ENCODE measurements at regions not wholly inside any gene's neighbourhood (a gene's known extent, or its start where the extent isn't known, plus 50 kb on each side); places are given as distances from the start of the nearest gene placed in this dataset.
"Not testable (repeated sequence)": the region's sequence is repeated elsewhere in the genome, so short reads cannot be mapped to it uniquely, and the experiment has no call there.

DNA sequence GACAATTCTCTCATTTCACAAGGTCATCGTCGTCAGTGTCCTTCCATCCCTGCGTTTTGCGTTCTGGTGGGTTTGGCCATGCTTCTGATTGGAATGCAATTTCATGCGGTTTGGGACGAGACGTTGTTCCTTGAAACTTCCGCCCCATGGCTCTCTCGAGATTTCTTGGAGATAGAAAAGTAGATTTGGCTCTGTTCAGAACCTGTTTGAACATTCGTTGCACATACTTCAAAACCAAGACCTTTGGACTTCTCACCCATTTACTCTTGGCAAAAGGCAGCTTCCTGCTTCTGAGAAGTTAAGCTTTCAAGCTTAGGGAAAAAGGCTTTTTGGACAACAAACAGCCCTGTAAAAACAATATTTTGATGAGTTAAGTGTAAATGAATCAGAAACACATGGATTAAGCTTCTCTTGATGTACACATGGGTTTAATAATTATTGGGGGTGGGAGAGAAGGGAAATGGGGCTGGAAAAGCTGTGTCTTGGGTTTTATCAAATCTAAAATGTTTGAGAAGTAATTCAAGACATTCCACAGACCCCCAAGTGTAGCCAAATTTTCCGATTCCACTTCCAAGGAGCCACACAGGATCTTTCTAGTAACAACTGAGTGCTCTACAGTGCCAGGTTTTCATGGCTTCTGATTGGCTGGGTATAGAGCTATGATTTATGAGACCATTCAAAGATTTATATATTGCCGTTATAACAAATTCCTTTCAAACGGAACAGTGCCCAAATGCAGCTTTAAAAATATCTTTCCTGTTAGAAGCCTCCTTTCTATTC lies 467.2 kb downstream of the MED13L start:
- DNase-seq: no peak

DNA sequence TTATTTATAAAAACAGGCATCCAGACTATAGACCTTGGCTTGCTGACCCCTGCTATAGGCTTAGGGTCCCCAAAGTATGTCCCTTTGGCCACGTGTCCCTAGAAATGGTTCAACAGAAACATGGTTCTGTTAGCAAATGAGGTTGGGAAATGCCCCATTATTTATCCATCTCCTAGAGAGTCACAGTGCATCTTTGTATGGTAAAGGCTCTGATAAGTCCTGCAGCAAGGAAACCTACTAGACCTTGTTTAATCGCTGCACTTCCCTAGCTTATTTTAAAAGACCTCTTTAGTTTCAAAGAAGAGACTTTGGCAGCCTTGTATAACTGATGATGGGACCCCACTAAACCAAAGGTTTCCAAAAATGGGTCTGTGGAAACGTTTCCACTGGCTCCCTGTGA lies 471.5 kb downstream of the MED13L start:
- no peak for DNase-seq

DNA sequence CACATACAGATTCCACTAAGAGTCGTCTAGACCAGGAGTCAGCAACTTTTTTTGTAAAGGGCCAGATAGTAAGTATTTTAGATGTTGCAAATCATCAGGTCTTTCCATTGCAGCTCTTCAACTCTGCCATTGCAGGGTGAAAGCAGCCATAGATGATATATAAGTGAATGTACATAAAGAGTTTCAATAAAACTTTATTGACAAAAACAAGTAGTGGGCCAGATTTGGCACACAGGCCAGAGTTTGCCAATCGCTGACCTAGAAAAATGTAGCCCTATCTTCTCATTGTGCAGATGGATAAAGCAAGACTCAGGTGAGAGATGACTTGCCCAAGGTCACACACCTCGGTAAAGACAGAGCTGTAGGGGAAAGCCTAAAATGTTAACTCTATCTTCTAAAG lies 474.7 kb downstream of the MED13L start:
- no peak for DNase-seq

DNA sequence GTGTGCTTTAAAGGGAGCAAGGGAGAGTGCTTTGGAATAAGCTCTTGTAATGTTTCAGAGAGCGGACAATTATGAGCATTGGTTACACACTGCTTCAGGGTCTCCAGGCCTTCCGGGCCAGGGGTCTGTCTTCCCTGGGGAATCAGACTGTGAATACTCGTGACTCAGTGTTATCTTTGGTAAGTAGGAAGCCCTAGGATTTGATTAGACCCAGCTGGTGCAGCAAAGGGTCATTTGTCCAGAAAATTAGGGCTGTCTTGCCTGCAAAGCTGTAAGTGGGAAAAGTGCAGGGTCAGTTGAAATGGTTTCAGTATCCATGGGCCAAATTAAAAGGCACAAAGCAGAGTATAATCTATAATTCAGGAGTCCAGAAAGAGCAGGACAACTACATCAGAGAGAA lies 475.6 kb downstream of the MED13L start:
- no peak for DNase-seq

DNA sequence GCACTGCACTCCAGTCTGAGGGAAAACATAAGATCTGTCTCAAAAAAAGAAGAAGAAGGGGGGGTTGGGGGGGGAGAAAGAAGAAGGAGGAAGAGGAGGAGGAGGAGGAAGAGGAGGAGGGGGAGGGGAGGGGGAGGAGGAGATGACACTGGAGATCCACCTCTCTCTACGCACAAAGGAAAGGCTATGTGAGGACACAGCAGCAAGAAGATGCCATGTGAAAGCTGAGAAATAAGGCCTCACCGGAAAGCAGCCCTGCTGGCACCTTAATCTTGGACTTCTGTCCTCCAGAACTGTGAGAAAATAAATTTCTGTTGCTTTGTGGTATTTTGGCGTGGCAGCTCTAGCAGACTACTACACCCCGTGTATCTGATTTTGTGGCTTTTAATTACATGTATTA lies 477.9 kb downstream of the MED13L start:
- no peak for DNase-seq

DNA sequence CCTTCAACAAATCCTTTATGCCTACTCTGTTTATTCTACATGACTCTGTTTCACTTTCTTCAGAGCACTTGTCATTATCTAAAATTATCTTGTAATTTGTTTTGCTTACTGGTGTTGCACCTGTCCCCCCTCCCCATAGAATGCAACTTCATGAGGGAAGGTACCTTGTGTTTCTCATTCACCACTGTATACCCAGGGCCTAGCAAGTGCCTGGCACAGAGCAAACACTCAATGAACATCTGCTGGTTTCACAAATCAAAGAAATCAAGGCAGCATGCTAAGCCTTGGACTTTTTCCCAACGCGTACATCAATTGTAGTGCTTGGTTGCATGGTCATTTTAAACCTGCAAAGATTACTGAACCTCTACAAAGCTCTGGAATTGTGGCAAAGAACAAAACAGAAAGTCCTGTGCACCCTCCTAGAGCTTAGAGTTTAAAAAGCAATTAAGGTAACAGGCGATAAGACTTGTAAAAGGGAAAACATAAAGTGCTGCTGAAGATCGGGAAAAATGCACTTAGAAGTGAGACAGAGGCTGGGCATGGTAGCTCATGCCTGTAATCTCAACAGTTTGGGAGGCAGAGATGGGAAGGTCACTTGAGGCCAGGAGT lies 479.1 kb downstream of the MED13L start:
- no peak for DNase-seq

DNA sequence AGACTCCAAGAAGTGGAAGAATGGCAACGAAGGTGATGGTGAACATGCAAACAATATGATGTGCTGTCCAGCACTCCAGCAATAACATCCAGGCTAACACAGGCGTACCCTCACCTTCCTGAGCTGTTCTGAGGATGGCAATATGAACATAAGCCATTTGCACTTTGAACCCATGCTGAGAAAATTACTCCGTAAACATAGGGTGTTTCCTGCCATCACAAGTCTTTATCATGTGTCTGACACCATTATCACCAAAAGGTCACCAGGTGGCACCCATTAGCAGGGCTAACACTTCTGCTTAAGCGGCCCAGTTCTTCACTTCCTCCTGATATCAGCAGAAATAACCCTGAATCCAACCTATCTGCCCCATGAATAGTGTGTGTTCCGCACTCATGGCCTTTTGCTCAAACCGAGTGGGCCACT lies 482.8 kb downstream of the MED13L start:
- DNase-seq: no peak

DNA sequence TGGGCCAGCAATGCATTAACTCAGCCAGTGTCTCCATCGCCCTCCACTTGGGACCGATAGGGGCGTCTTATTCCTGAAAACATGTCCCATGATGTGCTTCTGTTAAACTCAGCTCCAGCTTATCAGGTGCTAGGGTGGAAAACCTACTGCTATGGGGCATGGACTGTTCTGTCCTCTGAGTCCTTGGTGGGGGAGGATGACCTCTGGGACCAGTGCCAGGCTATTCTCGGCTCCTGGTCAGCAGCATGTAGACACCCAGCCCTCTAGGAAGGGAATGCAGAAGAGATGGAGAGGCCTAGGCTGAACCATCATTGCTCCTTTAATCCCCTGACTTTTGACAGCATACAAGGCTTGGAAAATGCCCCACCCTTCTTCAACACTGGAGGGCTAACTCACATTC lies 486.2 kb downstream of the MED13L start:
- no peak for DNase-seq

DNA sequence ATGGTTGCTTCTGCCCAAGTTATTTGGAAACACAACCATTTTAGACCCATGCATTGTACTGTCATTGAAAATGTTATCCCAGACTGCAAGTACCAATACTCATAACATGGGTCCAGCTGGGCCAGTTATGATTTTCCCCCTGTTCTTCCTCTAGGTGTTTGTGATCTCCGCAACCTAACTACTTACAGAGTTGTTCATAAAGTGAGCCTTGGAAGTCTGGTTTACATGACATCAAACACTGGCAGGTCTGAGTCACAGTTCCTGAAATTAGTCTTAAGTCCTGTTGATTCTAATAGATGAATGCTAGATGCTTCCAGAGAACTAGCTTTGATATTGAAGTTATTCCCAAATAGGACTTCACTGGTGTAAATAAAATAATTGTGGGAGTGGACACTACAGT lies 487.0 kb downstream of the MED13L start:
- no peak for DNase-seq

DNA sequence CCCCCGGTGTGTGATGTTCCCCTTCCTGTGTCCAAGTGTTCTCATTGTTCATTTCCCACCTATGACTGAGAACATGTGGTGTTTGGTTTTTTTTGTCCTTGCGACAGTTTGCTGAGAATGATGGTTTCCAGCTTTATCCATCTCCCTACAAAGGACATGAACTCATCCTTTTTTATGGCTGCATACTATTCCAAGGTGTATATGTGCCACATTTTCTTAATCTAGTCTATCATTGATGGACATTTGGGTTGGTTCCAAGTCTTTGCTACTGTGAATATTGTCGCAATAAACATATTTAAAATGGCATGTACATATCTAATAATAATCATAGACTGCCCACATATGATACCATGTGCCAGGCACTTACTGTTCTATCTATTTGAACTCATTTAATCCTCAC lies 491.0 kb downstream of the MED13L start:
- not testable (repeated sequence) for DNase-seq

DNA sequence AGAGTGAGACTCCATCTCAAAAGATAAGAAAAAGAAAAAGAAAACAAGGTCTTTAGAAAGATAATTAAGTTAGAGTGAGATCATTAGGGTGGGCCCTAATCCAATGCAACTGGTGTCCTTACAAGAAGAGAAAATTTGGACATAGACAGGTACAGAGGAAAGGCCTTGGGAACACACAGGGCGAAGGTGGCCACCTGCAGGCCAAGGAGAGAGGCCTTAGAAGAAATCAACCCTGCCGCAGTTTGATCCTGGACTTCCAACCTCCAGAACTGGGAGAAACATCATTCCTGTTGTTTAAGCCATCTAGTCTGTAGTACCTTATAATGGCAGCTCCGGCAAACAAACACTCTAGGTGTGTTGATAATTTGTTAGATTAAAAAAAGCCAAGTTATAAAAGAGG lies 491.9 kb downstream of the MED13L start:
- no peak for DNase-seq

DNA sequence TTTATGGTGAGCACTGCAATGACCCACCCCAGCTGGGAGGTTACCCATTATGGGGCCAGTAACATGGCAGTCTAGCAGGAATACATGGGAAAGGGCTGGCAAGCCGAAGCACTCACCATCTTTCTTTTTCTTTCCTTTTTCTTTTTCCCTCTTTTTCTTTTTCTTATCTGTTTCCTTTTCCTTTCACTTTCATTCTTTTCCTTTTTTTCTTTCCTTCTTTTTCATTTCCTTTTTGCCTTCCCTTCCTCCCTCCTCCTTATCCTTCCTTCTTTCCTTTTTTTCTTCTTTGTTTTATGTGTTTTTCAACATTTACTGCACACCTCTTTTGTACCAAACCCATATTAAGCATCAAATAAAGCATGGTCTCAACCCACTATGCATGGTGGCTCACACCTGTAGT lies 501.1 kb downstream of the MED13L start:
- DNase-seq: no peak

DNA sequence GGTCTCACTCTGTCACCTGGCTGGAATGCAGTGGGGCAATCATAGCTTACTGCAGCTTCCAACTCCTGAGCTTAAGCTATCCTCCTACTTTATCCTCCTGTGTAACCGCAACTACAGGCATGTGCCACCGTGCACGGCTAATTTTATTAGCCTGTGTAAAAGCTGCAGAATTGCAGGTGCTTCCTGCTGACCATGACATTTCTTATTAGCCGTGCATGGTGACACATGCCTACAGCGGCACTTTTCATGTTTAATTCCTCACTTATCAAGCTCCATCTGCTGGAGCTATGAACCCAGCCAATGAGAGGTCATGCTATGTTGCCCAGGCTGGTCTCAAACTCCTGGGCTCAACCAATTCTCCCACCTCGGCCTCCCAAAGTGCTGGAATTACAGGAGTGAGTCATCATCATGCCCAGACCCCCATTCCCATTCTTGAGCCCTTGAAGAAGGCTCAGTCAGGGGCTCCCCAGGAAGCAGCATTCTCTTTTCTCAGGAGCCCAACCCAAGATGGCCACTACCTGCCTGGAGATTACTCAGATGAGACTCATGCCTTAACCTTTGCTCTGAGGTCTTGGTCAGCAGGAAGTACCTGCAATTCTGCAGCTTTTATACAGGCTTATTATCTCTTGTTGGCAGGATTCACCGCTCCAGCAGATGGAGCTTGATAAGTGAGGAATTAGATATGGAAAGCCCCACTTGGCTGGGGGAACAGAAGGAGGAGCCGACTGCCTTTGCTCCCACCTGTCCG lies 503.2 kb downstream of the MED13L start:
- DNase-seq: no peak

DNA sequence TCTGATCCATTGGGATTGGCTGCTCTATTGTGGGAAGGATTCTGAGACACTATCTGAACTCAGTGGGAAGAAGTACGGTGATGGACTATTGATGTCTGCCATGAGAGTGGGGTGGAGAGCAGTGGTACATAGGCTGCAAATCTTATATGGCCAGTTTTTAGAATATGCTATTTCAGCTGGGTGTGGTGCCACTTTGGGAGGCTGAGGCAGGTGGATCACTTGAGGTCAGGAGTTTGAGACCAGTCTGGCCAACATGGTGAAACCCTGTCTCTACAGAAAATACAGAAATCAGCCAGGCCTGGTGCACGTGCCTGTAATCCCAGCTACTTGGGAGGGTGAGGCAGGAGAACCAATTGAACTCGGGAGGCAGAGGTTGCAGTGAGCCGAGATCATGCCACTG lies 505.9 kb downstream of the MED13L start:
- no peak for DNase-seq

DNA sequence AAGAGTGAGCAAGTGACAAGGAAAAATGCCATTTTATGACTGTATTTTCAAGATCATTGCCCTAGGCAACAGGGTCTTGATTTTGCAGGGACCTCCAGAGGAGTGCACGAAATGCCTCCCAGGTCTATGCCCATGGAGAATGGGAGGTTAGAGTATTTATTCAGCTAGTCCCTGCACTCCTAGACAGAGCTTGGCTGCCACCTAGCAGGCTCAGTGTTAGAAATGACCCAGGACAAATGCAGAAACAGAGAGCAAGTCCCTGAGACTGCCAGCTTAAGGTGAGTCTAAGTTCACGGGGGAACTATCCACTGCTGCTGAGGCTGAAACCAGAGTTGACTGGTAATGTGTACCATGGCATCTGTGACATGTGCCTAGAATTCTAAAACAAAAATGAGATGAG lies 506.4 kb downstream of the MED13L start:
- DNase-seq: no peak

DNA sequence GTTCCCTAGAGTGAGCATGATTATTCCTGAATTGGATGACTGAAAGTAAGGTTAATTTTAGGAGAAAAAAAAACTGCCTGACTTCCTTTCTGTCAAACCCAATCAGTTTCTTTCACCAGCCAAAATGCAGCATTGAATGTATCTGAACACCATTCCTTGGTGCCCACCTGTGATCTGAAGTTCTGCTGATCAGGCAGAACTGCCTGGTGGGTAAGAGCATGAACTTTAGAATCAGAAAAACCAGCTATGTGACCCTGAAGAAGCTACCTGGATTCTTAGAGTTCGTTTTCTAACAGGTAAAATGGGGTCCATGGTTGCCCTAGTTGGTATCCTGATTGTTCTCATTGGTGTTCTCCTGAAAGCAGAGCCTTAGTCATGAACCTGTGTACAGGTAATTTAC lies 506.9 kb downstream of the MED13L start:
- DNase-seq: no peak

DNA sequence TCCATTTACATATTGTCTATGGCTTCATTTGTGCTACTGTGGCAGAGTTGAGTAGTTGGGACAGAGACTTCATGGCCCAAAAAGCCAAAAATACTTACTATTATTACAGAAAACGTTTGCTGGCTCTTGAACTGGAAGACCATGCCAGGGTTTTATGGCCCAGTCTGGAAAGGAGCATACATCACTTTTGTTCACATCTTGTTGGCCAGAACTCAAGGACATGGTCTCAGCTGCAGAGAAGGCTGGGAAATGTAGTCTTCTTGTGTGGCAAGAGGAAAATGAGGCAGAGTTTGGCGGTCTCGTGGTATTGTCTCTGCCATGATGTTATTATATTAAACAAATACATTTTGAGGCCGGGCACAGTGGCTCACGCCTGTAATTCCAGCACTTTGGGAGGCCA lies 509.6 kb downstream of the MED13L start:
- no peak for DNase-seq

DNA sequence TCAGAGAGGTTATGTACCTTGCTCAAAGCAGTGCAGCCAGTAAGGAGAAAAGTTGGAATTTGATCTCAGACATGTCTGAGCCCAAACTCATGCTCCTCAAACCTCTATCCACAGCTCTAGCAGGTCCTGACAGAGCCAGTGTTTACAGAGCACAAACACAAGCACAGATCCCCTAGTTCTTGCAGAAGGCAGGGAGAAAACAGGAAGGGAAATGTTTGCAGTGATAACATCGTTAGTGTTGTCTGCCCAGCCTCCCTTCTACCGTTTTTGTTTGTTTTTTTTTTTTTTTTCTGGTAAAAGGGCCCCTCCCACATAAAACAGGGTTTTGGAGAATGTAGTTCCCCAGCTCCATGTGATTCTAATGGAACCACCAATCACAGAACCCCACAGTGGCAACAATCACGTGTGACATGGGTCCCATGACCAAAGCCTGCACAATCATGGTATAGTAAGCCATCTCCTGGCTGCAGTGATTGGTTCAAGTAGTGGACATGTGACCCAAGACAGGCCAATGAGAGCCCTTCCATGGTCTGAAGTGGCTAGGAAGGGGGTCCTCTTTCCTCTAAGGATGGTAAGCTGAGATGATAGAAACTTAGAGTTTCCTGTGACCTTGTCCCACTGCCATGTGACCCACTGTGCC lies 513.4 kb downstream of the MED13L start:
- DNase-seq: no peak

DNA sequence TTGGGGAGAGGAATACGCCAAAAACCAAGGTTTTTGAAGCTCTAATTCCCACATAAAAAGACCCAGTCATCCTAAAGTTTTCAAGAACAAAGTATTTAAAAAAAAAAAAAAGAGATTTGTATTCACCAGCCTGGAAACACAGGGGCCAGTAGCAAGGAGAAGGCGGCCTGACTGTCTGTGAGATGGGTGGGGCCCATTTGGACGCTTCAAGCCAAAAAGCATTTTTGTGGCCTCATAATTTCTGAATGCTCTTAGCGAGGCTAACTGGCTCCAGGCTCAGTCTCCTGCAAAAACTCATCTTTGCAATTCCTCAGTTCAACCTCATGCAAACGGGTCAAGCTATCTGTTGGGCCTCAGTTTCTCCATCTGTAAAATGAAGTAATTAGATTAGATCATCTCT lies 514.1 kb downstream of the MED13L start:
- no peak for DNase-seq

DNA sequence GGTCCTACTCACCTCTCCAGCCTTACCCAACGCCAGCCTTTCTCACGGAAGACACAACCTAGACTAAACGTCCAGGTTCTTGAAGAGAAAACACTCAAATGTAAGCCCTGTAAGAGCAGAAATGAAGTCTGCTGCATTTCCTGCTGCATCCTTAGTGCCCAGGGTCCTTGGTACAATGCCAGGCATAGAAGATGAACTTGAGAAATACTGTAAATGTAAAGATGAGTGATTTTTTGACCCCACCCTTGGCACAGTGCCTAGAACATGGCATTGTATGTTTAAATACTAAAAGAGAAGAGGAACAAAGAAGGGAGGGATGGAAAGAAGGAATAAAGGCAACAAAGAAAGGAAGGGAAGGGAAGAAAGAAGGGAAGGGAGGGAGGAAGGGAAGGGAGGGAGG lies 514.6 kb downstream of the MED13L start:
- DNase-seq: no peak

DNA sequence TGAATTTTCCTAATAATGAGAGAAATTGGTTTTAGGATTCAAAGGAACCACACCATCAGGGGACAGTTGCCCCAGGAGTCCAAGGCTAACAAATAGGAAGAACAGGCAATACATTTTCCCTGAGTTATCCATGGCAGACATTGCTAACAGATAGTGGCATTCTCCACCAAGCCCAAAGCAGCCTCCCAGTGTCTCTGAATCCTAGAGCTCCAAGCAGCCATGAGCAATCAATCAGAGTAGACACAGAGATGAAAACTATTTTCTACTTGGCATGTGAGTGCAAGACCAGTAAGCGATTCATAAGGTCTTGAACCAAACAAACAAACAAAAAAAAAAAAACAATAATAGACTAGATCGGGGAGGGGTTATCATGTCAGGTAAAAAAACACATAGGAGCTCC lies 515.7 kb downstream of the MED13L start:
- DNase-seq: no peak

DNA sequence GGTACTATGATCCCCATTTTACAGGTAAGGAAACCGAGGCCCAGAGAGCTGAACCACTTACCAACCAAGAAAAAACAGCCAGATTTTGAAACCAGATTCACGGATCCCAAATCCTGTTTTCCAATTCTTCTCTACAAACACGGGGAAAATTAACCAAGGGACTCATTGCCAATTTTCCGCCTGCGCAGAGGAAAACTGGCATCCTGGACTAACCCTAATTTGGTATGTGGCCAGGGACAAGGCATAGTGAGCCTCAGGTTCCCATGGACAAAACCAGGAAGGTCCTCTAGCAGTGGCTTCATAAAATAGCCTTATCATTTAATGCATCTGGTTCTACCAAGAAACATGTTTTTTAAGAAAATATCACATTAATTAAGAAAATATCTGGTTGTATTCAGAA lies 517.3 kb downstream of the MED13L start:
- DNase-seq: no peak

DNA sequence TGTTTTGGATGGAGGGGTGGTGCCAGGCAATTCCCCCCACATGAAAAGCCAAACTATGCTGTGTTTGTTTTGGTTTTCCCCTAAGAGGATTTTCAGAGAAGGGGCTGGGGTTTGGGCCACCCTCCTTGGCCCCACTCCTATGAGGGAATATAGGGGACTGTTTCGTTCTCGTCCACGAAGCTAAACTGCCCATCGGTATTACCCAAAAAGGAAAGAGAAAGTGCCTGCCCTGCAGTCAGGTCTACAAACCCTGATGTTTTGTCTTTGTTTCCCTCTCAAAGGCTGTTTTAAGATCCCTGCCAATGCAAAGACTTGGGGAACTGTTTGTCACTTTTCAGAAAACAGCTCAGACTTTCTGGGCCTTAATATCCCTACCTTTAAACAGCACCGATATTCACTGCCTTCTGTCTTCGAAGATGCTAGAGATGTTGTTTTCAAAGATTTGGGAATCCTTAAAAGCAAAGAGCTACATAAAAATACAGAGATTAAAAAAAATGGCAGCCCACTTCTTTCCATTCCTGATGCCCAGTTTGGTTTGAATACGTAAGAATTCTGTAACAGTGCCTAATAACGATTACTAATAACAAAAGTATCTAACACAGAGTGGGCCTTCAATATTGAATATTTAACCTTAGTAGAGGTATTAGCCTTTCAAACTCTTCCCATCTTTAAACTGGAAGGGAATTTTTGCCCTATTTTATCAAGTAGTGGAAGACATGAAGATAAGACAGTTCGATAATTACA lies 518.4 kb downstream of the MED13L start:
- DNase-seq: no peak
